HL-60/S4 treated with retinoic acid at 250 ng/mL for 4 days and 3 days (cell line): ENCODE measurements at regions not wholly inside any gene's neighbourhood (a gene's known extent, or its start where the extent isn't known, plus 50 kb on each side); places are given as distances from the start of the nearest gene placed in this dataset.

Source experiments
- in situ Hi-C: fragments of 300-500 bp; cut with MboI; formaldehyde crosslinking; loops from 2 replicates; pipeline ENCODE4 v1.7.0; 2022; ENCODE audit warnings: low sequenced_read_pairs

DNA sequence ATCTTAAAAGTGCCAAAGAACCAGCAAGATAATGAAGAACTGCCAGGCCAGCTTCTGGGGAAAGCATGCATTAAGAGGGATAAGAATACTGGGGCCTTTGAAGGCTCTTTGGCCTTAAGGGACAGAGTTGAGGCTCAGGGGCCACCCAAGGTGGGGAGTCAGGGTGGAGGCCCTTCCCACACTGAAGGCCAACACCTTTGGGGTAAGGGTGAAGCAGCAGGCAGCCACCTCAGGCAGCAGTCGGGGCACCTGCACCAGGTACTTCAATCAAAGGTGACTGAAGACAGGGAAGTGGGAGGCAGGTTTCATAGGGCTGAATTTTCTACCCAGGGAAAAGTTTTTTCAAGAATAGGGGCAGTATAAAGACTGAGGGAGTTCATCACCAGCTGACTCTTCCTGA lies 87.7 kb upstream of the KLF13 start:
- in situ Hi-C loops, result no loop called here

DNA sequence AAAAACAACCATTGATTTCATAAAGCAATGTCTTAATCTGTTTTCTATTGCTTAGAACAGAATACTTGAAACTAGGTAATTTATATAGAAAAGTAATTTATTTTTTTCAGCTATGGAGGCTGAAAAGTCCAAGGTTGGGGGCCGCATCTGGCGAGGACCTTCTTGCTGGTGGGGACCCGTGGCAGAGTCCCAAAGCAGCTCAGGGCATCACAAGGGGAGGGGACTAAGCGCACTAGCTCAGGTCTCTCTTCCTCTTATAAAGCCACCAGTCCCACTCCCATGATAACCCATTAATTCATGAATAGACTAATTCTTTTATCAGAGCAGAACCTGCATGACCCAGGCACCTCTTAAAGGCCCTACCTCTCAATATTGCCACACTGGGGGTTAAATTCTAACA lies 87.2 kb upstream of the KLF13 start:
- in situ Hi-C loops, result no loop called here

DNA sequence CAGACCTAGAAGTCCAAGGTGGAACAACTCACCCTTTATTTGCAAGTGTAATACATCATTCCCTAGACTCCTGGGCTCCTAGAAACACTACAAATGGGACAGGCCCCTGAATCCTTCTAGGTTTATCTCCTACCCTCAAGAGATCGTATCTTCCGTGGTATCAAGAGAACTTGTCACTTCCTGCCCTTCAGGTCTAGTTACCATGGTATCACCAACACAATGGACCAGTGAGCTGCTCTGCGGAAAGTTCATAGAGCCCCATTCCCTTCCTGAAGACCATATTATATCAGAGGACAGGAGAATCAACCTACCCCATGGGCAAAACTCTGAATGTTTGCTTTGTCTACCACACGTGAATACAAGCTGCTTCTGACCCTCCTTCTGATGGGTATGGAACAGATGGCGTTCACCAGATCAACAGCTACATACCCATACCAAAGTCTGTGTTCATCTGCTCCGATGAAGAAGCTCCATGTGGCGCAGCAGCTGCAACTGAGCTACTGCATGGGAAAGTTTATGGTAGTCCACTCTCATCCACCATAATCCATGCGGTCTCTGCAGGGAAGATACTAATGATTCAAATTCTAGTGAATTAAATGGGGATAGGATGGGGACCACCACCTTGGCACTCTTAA lies 84.6 kb upstream of the KLF13 start:
- in situ Hi-C loops, result no loop called here

DNA sequence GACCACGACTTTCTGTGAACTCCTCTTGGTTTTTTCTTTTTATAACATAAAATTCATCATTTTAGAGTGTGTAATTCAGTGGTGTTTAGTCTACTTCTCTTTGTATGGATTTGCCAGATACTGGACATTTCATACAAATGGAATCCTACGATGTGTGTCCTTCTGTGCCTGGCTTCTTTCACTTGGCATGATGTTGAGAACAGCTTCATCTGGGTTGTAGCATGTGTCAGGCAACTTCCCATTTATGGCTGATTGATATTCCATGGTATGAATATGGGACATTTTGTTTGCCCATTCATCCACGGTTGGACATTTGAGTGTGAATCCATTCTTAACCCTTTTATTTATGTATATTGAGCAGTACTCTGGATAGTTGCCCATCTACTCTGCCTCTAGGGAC lies 82.7 kb upstream of the KLF13 start:
- in situ Hi-C loops, result no loop called here

DNA sequence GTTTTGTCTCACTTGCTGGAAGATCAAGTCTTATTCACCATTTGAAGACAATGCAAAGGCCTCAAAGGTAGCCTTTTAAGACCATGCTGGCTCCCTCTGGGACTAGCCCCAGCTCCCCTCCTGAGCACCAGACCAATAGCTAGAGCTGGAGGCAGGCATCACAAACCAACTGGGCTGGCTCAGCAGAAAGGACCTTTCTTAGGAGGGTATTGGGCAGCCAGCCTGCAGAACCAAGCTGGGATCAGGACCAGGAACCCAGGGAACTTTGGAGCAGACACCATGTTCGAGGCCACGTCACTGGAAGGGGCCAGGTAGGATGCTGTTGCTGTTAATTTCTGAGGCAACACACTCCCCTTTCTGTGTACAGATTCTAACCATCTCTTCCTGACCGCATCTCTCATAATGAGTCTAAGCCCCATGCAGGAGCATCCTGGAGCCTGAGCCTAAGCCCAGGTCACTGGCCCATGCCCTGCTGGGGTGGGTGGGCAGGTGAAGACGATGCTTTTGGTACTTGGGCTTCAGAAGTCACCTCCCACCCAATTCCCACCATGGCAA lies 81.4 kb upstream of the KLF13 start:
- in situ Hi-C loops, result no loop called here

DNA sequence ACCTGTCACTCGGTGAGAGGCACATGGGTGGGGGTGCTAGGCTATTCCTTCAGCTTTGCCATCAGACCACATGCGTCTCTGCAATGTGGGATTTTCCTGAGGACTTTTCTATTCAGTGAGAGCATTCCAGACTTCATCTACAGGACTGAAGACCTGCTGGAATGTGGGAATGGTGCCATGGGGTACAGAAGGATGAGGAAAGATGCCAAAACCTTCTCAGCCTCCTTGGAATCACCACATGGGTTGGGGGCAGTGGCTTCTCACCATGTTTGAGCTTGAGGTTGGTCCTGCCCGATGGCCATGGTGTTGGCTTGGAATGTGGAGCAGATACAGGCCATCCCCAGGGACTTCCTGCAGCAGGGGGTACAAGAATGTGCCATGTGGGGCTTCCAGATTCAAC lies 80.9 kb upstream of the KLF13 start:
- in situ Hi-C loops, result no loop called here

DNA sequence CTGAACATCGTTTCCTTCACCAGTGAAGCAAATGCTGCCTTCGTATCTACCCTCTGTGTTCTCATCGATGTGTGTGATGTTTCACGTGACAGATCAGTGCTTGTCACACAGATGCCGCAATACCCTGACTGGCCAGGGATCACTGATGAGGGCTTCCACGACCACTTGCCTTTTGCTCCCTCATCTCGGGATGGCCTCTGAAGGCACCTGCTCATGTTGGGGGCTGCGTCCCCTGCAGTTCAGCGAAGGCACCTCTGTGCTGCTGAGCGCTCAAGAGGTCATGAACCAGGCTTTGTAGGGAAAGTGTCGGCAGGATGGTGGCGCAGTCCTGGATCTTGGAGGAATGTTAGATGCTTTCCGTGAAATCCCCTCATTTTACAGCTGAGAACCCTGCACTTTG lies 79.2 kb upstream of the KLF13 start:
- in situ Hi-C loops, result no loop called here

DNA sequence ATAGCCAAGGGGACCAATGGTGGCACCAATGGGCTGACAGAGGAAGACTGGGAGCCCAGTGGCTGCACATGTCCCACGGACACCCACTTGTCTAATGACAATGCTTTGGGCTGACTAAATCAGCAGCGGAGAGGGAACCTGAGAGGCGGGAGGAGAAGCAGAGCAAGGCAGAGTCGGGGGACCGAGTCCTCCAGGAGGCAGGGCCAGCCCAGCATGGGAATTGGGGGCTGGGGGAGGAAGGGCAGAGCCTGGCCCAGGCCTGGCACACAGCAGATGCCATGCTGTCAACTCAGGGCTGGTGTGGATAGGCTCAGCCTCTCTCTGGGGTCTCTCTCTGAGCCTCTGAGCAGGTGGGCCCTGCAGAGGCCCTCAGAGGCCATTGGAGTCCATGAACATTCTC lies 78.4 kb upstream of the KLF13 start:
- in situ Hi-C loops, result no loop called here

DNA sequence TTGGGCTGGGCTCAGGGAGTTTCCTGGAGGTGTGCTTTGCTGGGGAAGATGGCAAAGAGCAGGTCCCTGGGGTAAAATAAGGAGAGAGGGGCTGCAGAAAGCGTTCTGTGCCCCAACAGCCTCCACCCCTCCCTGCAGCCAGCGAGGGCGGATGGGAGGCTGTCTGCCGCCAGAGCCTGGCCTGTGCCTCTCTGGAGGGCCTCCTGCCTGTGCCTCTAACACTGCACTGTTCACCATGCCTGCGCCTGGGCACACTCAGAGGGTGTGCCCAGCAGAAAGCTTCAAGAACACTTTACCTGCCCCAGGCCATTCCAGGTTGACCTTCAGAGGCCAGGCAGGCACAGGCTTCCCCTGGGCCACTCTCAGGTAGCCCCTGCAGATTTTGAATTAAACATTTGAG lies 77.7 kb upstream of the KLF13 start:
- in situ Hi-C loops, result no loop called here

DNA sequence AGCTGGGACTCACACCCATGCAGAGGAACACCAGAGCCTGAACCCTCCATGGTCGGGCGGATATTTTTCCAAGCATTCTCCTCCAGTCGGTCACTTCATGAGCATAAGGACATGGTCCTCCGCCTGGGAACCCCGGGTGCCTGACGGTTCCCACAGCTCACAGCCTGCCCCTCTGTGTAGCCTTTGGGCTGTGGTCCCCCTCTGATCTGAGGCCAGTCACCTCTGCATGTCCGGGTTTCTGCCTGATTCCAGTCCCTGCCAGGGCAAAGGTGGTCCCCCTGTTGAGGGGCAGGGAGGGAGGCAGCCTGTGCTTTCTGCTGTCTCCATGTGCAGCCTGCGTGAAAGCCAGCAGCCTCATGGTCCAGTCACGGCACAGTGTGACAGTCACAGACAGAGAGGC lies 76.6 kb upstream of the KLF13 start:
- in situ Hi-C loops, result no loop called here

DNA sequence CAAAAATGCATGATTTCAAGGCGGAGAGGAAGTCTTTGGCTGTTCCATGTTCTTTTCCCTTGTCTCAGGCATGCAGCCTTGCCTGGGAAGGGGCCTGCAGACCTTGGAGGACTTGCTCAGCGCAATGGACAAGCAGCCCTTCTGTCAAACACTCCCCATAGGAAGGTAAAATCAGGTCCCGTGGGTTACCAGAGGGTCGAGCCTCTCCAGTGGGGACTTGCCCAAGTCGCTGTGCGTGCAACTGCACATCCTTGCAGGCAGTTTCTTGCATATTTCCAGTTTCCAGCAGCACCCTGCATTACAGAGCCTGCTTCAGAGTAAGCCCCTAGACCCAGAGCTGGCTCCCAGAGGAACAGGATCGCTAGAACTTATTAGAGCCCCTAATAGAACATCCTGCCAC lies 75.5 kb upstream of the KLF13 start:
- in situ Hi-C loops, result no loop called here

DNA sequence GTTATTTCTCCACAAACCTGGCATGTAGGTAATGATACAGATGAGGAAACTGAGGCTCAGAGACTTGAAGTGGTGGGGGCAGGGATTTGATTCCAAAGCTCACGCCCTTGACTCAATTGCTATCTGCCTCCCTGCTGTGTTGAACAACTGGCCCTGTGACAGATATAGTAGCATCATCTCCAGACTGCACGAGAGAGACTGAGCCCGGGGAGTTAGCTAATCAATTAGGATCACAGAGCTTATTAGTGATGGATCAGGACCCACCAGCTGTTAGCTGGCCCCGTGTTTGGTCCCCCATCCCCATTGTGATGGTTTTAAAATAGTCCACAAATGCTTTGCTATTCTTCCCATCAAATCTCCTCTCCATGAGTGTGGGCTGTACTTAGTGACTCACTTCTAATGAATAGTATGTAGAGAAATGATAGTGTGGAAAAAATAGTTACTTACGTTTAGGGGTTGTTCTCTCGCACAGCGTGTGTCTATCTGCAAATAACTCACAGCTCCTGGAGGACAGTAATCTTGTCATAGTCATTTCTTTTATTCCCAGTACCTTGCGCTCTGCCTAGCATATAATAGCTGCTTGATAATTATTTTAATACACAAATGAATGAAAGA lies 74.4 kb upstream of the KLF13 start:
- in situ Hi-C loops, result no loop called here

DNA sequence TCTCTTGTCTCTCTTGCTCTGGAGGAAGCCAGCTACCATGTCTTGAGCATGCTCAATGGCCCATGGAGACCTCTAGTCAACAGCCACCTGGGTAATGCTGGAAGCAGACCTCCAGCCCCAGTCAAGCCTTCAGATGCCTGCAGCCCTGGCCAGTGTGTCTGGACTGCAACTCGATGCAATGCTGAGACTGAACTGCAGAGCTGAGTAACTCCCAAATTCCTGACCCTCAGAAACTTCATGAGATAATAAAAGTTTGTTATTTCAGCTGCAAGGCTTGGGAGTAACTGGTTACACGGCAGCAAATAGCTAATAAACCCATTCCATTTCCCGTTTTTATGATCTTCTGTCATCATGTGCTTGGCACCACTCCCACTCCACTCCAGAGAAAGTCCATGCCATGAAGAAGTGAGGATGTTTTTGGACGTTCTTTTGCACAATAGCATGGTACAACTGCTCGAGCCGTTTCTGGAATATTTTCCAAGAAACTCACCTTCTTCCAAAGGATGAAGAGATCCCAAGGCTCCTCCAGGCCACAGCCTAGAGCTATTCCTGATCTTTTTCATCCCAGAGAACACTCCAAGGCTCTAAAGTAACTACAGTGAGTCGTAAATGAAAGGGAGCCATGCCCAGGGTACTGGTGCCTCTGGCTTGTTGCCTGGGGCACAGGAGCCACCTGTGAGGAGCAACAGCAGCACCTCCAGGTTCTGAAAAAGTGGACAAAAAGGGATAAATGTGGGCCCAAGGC lies 72.0 kb upstream of the KLF13 start:
- in situ Hi-C loops, result no loop called here

DNA sequence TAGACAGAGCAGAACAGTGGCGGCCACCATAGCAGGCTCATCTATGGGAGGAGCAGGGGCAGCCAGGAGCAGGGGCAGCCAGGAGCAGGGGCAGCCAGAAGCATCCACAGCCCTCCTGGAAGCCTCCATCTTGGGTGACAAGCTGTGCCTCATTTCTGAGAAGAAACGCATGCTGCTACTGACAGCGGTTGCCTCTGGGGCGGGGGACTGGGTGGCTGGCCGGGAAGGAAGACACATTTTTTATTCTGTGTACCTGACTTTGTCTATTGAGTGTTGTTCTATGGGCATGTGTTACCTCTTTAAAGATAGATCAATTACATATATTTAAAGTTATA lies 71.5 kb upstream of the KLF13 start:
- in situ Hi-C loops, result no loop called here

DNA sequence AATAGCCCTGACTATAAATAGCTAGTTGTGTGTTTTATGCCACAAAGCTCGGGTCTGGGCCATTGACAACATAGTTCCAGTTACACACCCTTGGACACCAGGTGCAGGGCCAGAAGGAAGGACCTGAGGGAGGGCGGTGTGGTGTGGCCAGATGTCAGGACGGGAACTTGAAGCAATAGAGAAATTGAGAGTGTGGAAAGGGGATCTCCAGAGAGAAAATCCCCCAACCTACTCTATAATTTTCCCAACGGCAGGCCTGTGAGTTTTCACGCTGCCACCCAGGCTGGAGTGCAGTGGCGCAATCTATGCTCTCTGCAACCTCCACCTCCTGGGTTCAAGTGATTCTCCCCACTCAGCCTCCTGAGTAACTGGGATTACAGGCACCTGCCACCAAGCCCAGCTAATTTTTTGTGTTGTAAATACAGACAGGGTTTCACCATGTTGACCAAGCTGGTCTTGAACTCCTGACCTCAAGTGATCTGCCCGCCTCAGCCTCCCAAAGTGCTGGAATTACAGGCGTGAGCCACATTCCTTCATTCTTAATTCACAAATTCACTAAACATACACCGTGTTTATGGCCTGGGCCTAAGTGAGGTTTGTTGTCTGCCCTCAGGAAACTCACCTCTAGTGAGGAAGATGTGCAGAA lies 70.8 kb upstream of the KLF13 start:
- in situ Hi-C loops, result no loop called here

DNA sequence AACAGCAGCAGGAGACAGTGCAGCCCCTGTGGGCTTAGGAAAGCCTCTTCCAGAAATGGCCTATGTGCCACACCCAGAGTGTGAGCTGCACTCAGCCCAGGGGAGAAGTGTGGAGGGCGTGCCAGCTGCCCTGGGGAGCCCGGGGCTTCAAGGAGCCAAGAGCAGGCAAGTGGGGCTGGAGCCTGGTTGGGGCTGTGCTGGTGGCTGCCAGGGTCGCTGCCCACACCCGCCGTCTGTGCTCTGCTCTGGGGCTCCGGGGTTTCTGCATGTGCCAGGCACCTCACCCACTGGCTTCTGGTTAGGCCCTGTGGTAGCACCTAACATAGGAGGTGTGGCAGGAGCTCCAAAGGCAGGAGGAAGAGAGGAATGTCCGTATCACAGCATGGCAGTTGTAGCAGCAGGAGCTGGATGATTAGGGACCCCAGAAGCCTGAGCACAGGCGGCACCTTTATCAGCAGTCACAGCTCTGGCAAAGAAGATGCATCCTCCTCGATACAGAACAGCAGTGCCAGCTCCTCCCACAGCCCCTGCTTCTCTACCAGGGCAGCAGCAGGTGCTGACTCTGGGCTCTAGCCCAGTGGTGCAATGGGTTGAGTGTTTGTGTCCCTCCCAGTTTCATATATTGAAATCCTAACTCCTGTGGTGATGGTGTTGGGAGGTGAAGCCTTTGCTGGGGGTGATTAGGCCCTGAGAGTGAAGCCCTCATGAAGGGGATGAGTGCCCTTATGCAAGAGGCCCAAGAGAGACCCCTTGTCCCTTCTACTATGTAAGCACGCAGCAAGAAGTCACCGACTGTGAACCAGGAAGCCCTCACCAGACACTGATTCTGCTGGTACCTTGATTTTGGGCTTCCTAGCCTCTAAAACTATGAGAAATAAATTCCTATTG lies 70.0 kb upstream of the KLF13 start:
- in situ Hi-C loops, result no loop called here

DNA sequence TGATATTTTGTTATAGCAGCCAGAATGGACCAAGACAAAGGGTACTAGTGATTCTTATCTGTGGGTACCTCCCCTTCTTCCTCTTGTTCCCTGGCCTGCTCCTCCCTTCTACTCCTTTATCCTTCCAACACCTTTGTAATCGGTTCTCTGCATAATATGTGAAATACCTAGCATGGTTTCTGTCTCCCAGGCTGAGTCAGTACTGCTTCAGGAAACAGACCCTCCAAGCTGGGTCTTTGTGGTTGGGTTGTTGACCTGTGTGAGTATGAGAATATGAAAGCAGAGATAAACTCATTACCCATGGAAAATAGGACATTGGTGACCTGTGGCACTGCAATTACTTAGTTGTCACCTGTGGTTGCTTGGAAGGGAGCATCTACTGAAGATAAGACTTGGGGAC lies 69.3 kb upstream of the KLF13 start:
- in situ Hi-C loops, result no loop called here

DNA sequence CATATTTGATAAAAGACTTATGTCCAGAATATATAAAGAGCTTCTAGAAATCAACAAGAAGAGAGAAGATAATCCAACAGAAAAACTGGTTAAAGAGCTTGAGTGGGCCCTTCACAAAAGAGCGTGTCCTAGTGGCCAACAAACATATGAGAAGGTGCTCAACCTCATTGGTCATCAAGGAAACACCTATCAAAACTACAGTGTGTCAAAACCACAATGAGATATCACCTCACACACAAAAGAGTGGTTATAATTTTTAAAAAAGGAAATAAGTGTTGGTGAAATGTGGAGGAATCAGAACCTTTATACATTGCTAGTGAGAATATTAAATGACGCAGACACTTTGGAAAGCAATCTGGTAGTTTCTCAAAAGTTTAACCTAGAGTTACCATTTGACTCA lies 68.4 kb upstream of the KLF13 start:
- in situ Hi-C loops, result no loop called here

DNA sequence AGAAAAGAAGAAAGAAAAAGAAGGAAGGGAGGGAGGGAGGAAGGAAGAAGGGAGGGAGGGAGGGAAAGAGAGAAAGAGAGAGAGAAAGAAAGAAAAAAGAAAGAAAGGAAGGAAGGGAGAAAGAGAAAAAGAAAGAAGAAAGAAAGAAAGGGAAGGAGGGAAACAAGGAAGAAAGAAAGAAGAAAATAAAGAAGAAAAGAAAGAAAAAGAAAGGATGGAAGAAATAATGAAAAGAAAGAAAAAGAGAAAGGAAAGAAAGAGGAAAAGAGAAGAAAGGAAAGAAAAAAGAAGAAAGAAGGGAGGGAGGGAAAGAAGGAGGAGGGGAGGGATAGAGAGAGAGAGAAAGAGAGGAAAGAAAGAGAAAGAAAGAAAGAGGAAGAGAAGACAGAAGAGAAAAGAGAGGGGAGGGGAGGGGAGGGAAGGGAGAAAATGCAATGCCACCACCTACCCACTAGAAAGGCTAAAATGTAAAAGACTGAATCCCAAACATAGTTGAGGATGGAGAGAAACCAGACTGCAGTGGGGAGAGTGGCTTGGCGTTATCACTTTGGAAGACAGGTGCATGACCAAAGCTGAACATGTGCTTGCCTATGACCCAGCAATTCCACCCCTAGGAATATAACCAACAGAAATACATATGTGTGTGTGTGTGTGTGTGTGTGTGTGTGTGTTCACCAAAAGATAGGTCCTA lies 66.9 kb upstream of the KLF13 start:
- in situ Hi-C loops, result loop anchor here (10.0 kb wide), 1 partner anchor 55 kb away; no protein-coding TSS in a partner anchor

DNA sequence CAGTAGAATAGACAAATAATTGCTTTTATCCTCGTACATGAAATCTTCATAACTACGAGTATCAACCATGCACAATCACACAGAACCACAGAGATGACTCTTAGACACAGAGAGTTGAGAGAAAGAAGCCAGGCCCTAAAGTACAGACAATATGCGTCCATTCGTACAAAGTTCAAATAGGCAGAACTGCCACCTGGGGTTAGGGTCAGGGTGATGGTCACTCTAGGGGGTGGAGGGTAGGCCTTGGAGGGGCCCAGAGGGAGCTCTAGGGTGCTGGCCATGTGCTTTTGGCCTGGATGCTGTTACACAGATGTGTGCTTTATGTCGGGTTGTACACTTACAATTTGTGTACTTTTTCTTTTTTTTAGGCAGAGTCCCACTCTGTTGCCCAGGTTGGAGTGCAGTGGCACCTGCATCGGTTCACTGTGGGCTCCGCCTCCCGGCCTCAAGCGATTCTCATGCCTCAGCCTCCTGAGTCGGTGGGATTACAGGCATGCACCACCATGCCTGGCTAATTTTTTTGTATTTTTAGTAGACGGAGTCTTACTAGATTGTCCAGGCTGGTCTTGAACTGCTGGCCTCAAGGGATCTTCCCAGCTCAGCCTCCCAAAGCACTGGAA lies 65.9 kb upstream of the KLF13 start:
- in situ Hi-C loops, result loop anchor here (10.0 kb wide), 1 partner anchor 56 kb away; no protein-coding TSS in a partner anchor
